NB4 (cell line): ENCODE measurements at regions not wholly inside any gene's neighbourhood (a gene's known extent, or its start where the extent isn't known, plus 50 kb on each side); places are given as distances from the start of the nearest gene placed in this dataset.

Experiments used
- CTCF ChIP-seq: IDR thresholded peaks from one replicate; pipeline ENCODE4 v1.5.1; 2012; ENCODE audit warnings: low read depth, low read length
- TF ChIP-seq, protein P1 (sequence below): IDR thresholded peaks from 2 replicates; pipeline ENCODE4 v1.6.1; 2011; ENCODE audit warnings: low read depth, low read length

DNA sequence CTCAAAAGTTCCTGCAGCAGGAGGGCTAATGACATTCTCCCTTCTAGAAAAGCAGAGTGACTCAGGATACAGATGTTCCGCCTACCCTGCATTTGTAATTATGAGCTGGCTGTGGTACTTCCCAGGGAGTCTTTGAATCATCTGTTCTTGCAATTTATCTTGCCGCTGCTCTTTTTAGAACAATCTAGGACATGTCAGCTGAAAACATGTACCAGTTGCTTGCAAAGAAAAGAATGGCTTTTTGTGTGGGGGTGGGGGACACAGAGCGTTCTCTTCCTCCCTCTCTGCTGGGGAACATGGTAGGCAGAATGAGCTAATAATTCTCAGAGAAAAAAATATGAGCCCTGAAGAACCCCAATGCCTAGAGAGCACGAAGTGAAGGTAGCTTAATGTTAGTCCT lies 51.7 kb upstream of the TUT7 start:
- TF ChIP-seq CTCF: no peak
- TF ChIP-seq, protein P1, sequence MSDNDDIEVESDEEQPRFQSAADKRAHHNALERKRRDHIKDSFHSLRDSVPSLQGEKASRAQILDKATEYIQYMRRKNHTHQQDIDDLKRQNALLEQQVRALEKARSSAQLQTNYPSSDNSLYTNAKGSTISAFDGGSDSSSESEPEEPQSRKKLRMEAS: no peak
